GM21447 (cell line): ENCODE measurements at regions not wholly inside any gene's neighbourhood (a gene's known extent, or its start where the extent isn't known, plus 50 kb on each side); places are given as distances from the start of the nearest gene placed in this dataset.

Experiments used
- ATAC-seq: cut with Tn5 transposase; IDR thresholded peaks from one replicate; pipeline ENCODE4 v1.9.1; 2021; ENCODE audit not compliant: unreplicated experiment

DNA sequence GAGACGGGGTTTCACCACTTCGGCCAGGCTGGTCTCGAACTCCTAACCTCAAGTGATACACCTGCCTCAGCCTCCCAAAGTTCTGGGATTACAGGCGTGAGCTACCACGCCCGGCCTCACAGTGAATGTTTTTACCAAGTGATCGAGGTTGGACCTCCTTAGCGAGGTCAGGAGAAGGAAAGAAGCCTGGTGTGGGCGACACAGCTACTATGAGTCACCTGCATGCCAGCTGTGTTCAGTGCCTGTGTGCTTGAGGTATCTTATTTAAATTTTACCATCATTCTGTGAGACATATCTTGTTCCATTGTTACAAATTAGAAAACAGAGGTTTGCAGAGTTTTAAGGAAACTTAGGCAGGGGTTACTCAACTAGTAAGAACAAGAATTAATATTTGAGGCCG lies 174.8 kb upstream of the DYNLRB2 start:
- no peak for ATAC-seq

DNA sequence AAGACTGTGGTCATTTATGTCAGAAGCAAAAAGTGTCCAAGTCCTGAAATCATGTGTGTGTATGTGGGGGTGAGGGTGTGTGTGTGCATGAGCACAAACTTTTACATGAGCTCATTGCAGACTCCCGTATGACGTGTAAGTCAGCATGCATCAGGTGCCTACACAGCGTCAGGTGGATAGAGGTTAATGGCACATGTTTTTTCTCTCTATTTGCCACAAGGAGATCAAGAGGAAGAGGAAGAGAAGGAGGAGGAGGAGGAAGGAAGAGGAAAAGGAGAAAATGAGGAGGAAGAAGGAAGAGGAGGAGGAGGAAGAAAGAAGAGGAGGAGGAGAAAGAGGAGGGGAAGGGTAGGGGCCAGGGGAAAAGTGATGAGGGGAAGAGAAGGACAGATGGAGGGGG lies 178.0 kb upstream of the DYNLRB2 start:
- no peak for ATAC-seq

DNA sequence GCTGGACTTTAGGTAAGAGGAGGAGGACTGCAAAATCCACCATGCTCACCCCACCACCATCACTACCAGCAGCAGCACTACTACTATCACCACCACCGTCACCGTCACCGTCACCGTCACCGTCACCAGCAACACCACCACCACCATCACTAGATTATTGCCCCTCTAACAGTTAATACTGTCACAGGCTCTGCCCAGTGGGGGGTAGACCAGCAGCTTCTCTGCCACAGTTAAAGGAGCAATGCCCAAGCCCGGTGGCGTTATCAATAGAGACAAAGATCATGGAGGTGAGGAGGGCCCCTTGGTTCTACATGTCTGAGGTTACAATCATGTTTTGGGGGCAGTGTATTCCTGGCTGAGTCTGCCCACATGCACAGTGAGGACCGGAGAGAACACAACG lies 184.4 kb upstream of the DYNLRB2 start:
- ATAC-seq = no peak

DNA sequence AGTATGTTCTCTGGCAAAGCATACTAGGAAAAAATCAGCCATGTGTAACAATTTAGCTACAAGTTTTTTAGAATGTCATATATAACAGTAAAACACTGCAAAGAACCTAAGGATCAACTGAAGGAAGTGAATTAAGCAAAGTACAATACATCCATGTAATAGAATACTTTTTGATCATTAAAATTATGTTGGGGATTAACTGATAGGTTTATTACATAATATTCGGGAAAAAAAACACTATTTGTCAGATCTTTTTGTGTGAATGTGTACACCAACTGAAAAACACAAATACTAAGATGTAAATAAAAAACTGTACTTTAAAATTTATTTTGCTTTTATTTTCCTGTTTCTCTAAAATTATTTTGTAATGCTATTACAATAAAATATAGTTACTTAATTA lies 185.5 kb upstream of the DYNLRB2 start:
- ATAC-seq = no peak

DNA sequence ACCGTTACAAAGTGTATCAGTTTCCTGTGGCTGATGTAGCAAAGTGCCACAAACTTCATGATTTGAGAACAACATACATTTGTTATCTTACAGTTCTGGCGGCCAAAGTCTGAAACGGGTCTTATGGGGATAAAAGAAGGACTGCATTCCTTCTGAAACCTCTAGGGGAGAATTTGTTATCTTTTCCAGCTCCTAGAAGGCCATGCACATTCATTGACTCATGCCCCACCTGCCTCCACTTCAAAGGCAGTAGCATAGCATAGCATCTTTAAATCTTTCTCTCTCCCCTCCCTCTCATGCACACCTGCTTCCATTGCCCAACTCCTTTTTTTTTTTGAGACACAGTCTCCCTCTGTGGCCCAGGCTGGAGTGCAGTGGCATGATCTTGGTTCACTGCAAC lies 190.7 kb upstream of the DYNLRB2 start:
- no peak for ATAC-seq

DNA sequence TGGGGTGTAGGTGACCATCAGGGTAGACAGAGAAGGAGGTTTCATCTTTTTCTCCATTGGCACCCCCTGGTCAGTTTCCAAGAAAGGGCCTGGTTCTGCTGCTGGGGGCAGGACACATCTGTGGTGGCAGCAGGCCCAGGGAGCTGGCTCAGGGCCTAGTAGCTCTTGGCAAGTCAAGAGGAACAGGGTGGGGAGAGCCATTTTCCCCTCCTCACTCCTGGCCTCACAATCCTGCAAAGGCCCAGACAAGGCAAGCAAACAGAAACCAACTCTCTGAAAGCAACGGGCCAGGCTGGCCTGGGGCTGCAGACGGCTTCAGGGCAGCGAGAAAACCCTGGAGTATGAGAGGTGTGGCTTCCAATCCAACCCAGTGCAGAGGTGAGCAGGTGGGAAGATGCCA lies 192.9 kb upstream of the DYNLRB2 start:
- ATAC-seq = no peak

DNA sequence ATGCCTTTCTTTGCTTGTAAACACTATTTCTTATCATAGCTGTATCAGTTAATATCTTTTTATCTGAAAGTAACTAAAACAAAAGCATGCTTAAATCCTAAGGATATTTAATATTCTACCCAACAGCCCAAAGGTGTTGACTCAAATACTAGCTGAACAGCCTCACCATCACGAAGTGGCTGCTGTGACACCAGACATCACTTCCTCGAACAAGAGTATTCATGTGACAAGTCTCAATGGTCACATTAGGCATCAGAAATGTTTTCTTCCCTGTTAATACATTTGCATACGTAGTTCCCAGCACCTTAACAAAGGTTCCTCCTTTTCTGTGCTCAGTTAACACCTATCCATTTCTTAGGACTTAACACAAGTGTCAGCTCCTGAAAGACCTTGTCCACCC lies 193.8 kb upstream of the DYNLRB2 start:
- no peak for ATAC-seq

DNA sequence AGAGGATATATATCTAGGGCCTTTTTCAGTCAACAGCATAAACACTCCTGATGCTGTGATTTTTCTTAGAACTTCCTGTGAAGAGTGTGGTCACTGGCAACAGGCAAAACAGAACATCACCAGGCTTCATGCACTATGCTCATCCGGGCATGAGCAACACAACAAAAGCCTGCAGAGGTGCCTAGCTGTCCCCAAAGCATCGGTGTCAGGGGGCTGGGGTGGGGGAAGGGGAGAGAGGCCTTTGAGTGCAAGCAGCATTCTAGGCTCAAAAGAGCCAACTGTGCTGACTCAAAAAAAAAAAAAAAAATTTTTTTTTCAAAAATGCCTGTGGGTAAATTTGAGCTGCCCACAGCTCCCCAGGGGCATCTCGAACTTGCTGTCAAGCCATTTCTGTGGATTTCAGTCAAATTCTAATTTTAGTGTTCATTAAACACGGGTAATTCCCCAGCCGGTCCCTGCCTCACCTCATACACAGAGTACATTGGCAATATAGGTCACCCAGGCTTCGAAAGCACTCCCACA lies 194.6 kb upstream of the DYNLRB2 start:
- ATAC-seq = peak; percentile 78

DNA sequence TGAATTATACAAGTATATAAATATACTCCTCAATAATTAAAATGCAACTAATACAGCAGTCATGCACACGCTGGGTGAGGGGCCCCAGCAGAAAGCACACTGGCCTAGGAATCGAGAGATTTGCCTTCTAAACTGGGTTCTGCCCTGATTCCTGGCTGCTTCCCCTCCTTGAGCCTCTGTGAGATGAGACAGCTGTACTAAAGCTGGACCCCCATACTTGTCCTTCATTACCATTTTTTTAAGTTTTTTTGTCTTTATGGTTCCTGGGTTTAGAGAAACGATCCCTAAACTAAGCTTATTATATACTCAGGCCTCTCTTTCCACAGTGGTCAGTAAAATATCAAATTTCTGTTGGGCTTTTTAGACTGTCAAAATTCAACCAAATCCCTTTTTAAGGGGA lies 195.1 kb upstream of the DYNLRB2 start:
- no peak for ATAC-seq

DNA sequence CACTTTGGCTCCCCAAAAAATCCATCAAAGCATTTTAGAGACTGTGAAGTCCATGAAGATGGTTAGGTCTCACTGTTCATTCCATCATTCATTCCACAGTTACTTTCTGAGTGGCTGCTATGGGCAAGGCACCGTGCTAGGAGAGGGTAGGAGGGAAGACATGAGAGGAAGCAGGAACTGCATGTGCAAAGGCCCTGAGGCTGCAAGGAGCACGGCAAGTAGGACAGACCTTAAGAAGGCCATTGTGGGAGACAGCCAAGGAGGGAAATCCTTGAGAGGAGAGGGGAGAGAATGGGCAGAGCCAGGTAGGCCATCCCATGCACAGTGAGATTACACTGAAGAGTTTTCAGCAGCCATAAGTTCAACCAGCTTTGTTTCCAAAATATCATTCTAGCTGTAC lies 196.2 kb upstream of the DYNLRB2 start:
- ATAC-seq = no peak

DNA sequence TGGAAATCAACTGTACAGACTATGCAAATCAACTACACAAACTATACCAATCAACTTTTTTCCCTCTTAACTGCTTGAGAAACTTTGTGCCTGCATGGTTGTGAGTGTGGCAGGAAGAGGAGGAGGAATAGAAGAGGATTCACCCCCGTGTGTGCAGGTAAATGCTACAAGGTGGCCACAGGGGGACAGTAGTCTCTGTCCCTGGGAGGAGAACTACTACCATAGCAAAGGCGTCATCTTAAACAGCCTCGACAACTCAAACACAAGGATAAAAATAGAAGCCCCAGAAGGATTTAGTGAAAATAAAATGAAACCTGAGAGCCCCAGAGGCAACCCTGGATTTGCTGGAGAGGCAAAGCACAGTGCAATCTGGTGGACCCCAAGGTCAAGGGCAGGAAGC lies 199.5 kb upstream of the DYNLRB2 start:
- ATAC-seq = no peak

DNA sequence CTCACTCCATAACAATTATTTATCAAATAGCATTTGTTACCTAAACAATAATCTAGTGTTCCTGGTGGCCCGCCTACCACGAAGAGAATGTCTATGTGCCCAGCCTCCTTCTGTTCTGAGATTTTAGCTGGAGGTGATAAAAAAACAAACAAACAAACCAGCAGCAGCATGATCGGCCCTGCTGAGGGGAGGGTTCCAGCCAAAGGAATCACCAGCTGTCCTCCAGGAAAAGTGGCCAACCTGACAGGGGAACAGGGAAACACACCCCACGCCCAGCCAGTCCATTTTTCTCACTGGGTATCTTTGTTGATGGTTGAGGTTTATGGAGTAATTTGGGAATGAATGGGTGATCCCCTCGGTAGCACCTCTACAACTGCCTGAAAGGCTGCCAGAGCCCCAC lies 203.0 kb upstream of the DYNLRB2 start:
- no peak for ATAC-seq

DNA sequence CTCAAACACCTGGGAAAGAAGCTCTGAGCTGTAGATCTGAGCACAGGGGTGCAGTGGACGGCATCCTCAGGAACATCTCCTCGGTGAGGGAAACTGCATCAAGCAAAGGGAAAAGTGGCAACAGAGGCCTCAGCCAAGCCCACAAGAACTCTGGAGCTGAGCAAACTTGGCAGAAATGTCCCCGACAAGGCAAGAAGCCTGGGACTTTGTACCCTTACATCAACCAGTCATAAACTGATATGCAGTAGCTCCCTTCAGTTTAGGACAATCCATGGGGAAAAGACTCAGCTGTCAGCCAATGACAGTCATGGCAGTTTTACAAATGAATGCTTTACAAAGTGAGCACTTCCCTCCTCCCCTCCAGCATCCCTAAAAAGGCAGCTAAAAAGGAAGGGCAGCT lies 210.0 kb upstream of the DYNLRB2 start:
- ATAC-seq = no peak

DNA sequence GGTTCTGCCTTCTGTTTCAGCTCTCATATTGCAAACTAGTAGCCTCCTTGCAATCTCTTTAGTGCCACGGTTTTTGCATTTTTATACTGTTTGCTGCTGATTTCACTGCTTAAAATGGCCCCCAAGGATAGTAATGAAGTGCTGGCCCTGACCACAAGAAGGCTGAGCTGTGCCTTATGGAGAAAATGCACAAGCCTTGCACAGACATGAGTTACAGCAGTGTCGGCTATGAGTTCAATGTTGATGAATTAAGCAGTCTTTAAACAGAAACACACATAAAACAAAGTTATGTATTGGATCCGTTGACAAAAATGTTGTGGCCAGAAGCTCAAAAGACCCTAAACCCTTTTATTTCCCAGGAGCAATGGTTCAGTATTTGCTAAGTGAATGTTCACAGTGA lies 210.6 kb upstream of the DYNLRB2 start:
- no peak for ATAC-seq

DNA sequence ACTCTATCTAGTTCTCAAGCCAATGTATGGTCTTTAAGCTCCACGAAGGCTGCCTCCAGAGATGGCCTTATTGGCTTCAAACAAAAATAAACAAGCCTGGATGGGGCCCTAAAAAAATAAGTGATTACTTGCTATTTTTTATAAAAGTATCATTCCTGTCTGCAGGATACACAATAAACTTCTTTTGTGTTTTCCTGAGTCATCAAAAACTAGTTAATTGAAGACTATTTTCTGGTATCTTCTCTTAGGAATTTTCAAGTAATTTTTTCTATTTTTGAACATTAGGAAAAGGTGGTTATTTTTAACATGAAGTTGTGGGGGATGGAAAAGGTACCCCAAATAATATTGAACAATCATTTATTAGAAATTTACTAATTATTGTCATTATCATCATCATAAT lies 213.1 kb upstream of the DYNLRB2 start:
- no peak for ATAC-seq

DNA sequence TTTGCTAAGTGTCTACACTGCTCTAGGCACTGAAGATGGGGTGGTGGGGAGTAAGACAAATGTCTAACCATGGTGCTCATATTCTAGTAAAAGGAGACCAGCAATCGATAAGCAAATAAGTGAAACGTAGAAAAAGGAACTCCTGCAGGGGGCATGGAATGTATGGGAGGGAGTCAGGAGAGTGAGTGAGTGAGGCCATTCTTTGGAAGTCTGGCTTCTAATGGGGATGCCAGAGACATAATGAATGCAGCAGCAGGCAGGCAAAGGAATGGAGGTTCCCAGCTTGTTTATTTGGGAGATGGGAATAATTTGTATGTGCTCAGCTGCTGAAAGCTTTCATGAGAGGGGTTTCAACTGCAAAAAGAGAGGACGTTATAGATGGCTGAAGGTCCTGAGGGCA lies 216.4 kb upstream of the DYNLRB2 start:
- ATAC-seq = no peak

DNA sequence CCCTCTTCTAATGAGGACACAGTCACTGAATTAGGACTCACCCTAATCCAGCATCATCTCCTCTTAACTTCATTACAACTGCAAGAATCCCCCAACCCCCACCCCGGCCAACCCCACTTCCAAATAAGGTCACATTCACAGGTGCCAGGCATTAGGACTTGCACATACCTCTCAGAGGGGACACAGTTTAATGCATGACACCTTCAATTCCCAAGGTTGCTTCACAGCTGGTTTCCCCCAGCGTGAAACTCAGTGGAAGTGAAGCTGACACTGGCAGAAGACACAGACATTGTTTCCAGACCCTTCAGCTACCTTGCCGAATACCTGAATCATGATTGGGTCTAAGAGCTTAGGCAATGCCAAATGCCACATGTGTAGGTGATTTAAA lies 217.0 kb upstream of the DYNLRB2 start:
- no peak for ATAC-seq

DNA sequence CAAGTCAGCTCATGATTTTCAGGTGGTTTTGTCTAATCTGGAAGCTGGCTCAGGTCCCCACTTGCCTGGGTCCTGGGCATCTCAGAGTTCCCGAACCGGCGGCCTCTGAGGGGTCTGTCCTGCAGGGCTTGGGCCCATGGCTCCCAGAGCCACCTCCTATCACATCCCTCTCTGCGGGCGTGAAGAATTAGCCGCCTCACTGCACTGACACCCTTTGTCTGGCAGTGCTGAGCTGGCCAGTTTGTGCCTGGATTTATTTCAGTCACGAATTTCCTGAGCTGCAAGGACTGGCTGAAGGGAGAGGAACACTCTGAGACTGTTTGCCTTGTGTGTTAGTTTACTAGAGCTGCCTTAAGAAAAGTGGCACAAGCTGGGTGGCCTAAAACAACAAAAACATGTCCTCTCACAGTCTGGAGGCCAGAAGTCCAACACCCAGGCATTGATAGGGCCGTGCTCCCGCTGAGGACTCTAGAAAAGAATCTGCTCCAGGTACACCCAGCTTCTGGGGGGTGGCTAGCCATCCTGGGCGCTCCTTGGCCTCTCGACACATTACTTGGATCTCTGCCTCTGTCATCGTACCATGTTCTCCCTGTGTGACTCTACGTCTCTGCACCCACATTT lies 217.5 kb upstream of the DYNLRB2 start:
- no peak for ATAC-seq

DNA sequence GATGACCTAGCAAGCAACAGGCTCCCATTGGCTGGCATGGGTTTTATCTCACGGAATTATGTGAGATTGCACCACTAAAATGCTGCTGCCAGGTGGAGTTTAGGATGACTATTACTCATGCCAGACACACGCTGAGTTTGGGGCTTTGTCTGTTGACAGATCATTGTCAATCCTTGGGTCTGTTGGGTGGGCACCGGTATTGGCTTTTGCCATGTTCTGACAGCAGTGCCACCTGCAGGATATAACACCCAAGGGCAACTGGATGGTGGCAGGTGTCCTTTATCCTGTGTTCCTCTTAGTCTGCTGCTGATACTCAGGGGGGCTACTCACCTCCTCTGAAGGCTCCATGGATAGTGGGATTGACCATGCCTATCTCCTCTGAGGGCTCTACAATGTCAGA lies 221.6 kb upstream of the DYNLRB2 start:
- no peak for ATAC-seq

DNA sequence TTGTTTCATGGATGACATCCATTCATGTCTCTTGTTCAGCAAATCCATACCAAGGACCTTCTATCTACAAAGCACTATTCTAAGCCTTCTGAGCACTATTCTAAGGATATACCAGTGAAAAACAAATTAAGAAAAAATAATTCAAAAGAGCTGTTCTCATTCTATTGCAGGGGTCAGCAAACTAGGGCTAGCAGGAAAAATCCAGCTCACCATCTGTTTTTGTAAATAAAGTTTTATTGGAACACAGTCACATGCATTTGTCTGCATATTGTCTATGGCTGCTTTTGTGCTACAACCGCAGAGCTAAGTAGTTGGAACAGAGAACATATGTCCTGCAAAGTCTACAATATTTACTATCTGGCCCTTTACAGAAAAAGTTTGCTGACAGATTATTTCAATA lies 222.7 kb upstream of the DYNLRB2 start:
- no peak for ATAC-seq

DNA sequence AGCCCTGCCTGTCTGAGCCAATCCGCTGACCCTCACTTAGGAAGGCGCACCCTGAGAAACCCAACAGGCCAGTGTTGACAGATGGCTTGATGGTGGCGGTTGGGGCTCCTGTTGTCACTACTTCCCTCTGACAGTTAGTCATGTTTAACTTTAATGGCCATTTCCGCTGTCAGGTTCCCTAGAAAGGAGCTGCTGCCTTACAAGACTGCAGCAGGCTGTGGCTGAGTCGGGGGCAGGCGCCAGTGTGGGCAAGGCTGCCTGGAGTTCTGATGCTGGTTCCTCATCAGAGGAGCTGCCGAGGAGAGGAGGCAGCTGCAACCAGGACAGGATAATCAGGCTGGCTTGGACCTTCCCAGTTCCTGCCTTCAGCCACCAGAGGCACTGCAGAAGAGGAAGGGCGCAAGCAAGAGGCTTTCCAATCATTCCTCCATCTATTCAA lies 223.2 kb upstream of the DYNLRB2 start:
- ATAC-seq = no peak

DNA sequence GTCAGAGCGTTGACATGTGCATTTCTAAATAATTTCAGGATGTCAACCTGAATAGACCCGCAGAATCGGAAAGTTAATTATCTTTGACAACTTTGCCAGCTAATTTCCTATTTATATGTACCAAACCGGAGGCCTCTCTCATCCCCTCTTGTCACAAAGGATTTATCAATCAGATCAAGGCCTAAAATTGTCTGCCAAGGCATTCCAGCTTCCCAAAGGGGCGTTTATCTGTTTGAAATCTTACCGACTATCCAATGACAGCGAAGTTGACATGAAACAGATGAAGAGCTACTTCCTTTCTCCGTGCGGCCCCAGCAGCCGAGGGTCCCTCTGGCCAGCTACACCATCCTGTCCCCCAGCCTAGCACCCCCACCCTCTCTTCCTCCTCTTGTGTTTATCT lies 223.7 kb upstream of the DYNLRB2 start:
- ATAC-seq = no peak

DNA sequence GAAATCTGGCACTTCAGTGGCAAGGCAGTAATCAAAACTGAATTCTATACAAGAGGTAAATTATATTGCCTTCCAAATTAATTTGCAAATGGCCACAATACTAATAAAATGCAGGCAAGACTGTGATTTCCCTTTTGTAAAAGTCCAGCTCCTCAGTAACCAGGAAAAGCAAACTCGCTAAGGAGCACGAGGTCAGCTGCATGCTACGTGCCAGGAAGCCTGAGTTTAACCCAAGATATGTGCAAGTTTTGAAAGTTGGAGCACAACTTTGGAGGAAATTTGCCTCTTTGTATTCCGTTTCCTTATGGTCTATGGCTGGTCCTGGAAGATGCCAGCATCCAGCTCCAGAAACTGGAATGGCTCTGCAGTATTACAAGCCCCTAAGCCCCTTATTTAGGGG lies 226.8 kb upstream of the DYNLRB2 start:
- no peak for ATAC-seq

DNA sequence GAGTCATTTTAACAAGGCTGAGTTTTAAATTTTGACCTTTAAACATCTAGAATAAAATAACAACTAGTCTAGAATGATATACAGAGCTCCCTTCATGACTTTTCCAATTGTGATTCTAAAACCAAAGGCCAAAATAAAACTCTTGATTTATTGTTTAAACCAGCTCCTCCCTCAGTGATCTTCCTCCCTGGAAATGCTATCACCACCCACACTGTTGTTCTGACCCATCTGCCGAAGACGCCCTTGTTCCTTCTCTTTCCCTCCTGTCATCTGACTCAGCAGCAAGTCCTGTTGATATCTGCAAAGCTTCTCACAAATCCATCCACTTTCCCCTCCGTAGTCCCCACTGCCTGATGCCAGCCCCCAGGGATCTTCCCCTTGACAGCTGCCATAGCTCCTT lies 231.6 kb upstream of the DYNLRB2 start:
- ATAC-seq = no peak
